Aorta (tissue), 5 donors: ENCODE measurements at regions not wholly inside any gene's neighbourhood (a gene's known extent, or its start where the extent isn't known, plus 50 kb on each side); places are given as distances from the start of the nearest gene placed in this dataset.

Experiments
- ATAC-seq: fragments of 200-7000 bp; cut with Tn5 transposase; one replicate; pipeline ENCODE4 v1.9.1; 2022; ENCODE audit warnings: moderate library complexity; ENCODE audit not compliant: low FRiP score
- DNase-seq, 2 donors: peaks; one replicate each; pipeline ENCODE4 v3.0.0-alpha.2; 2020
- H3K27ac ChIP-seq, 2 donors: one replicate each; pipeline ENCODE4 v1.5.1; 2013; ENCODE audit warnings: low read length in 2 of 2, mild to moderate bottlenecking in 2 of 2, moderate library complexity in 2 of 2, control low read depth in 1 of 2, inconsistent platforms in 1 of 2, low read depth in 1 of 2
- H3K27me3 ChIP-seq, 2 donors: one replicate each; pipeline ENCODE4 v1.6.1; 2013; ENCODE audit warnings: control low read depth in 1 of 2, low read length in 1 of 2, mild to moderate bottlenecking in 1 of 2, moderate library complexity in 1 of 2; ENCODE audit not compliant: insufficient read depth in 2 of 2, control insufficient read depth in 1 of 2
- H3K36me3 ChIP-seq, 2 donors: one replicate each; pipeline ENCODE4 v1.6.1; 2013; ENCODE audit warnings: control low read depth in 1 of 2, low read length in 1 of 2, mild to moderate bottlenecking in 1 of 2; ENCODE audit not compliant: insufficient read depth in 2 of 2, control insufficient read depth in 1 of 2
- H3K4me1 ChIP-seq, 2 donors: one replicate each; pipeline ENCODE4 v1.6.1; 2013; ENCODE audit warnings: low read length in 2 of 2, control low read depth in 1 of 2, mild to moderate bottlenecking in 1 of 2, moderate library complexity in 1 of 2; ENCODE audit not compliant: insufficient read depth in 2 of 2, control insufficient read depth in 1 of 2
- H3K4me3 ChIP-seq, 2 donors: one replicate each; pipeline ENCODE4 v1.5.1; 2013; ENCODE audit warnings: low read length in 2 of 2, control low read depth in 1 of 2, mild to moderate bottlenecking in 1 of 2
- H3K9me3 ChIP-seq: one replicate; pipeline ENCODE4 v1.6.1; 2013; ENCODE audit warnings: mild to moderate bottlenecking, low read length; ENCODE audit not compliant: control insufficient read depth
- WGBS, 2 donors: extraction: QIAGEN DNeasy Blood & Tissue Kit; methylation state at CpG; one replicate each; pipeline ENCODE4 v1.1.7; 2013; 5-methylcytosine and 5-hydroxymethylcytosine counted together
- intact Hi-C, 2 donors: fragments of 100-400 bp; cut with DNase I; formaldehyde crosslinking; loops; one replicate each; pipeline versions ENCODE4 v1.14.2 to v1.15.0; 2022
- donor health status: healthy with polysubstance abuse.
- donor health status: Bipolar disorder and iron deficiency.
- donor health status: DM: no; HTN: no; CAD: no.
- donor health status: DM: no; HTN: no; CAD: no.
- donor health status: DM: yes; HTN: yes; CAD: no.

DNA sequence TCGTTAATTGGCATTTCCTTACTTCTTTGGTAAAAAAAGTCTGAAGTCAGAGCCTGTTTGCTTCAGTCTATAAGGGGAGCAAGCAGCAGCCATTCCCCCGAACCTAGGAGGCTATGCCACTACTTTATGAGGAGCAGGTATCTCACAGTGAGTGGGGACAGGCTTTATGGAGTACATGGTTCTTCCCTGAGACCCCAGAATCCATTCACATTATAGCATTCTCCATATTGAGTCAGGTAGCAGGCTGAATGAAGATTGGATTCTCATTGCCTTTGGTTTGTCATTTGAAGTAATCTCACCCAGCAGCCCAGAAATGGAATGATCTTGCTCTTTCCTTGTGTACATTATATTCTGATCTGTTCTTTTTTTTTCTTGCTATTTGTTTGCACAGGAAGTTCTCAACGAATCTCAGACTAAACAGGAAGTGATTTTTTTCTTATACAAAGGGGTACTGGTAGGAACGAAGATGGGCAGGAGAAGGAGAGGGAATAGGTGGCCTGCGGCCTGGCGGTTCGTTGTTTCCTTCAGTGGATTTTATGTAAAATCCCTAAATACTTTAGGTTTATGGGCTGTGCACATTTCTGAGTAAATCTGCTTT is 74.4 kb downstream of the ARHGAP35 start:
- 77 to 79% methylated on average over 7 of the region's 7 CpGs for WGBS, 2 donors
- ATAC-seq = no peak
- no peak for DNase-seq
- Histone ChIP-seq H3K4me3 (no peak overlapping the region), H3K36me3 (no peaks in the 10 kb centered on the region), H3K27ac (no peak overlapping the region), H3K9me3 (no peaks in the 10 kb centered on the region), H3K27me3 (no peaks in the 10 kb centered on the region), H3K4me1 (peaks cover 5 to 12% of the 10 kb centered on the region in 2 donors)
- intact Hi-C loops = no loop called here

DNA sequence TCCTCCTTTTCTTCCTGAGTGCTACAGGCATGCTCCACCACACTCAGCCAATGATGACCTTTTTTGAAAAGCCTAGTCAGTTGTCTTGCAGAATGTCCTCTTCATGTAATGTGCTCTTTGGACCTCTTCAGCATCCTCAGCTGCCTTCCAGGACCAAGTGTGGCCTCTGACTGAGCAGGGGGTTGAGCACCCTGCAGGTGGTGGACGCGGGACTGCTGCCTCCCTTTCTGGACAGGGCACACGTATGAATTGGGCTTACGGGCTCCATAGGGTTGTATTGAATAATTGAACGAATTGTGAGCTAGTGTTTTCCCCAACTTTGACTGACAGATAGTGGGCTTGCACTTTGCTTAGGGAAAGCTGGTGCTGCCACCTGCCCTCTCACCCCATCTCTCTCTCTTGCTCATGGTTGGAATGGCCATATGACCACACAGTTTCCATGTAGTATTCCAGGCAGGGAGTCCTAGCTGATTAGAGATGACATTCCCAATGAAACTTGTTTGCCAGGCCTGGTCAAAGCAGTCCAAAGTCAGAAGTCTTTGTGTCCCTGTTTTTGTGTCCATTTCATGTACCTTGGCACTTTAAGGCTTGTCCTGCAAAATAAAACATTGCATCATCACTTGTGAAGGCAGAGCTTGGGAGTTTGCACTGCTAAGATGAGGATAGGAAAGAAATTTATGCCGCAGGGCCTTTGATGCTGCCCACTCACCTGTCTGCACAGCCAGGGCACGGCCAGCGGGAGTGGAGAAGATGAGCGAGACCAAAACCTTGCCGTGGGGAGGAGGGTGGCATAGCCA is 76.3 kb upstream of the NPAS1 start:
- peak in 1 of 2 donors; percentile 34 for DNase-seq
- WGBS, 2 donors = 72 to 78% methylated on average over 10 of the region's 10 CpGs
- Histone ChIP-seq H3K9me3 (no peaks in the 10 kb centered on the region), H3K36me3 (no peaks in the 10 kb centered on the region), H3K4me3 (no peak overlapping the region), H3K4me1 (peaks cover 8 to 9% of the 10 kb centered on the region in 2 donors), H3K27ac (peak overlapping the region in 1 of 2 donors; percentile 73), H3K27me3 (no peaks in the 10 kb centered on the region)
- intact Hi-C loops = loop anchor here in 1 of 2 donors (5.0 kb wide), 1 partner anchor 34 kb away; no protein-coding TSS in a partner anchor
- ATAC-seq = peak; percentile 8

DNA sequence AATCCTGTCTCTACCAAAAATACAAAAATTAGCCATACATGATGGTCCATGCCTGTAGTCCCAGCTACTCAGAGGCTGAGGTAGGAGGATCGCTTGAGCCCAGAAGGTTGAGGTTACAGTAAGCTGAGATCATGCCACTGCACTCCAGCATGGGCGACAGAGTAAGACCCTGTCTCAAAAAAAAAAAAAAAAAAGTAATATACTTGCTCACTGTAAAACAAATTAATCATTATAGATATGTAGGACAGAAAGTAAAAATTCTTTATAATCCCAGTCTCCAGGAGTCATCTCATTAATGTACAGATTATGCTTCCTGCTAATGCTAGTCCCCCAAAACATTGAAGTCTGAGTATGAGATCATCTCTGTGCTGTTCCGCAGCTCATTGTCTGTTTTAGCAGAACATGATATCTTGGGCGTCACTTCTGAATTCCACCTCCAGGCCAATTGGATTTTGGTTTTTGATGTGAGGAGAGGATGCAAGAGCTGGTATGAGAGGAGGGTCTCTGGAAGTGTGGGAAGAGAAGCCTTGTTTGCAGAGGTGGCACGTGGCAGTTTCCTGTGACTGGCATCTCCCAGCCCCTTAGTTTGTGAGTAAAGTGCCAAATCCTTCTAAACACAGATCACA is 75.4 kb upstream of the NPAS1 start:
- no peak overlapping the region for H3K4me3 ChIP-seq
- DNase-seq (peak in 1 of 2 donors; percentile 19), ATAC-seq (no peak)
- 40 to 42% methylated on average over 5 of the region's 5 CpGs for WGBS, 2 donors
- H3K4me1 ChIP-seq = peaks cover 8 to 9% of the 10 kb centered on the region in 2 donors
- no peaks in the 10 kb centered on the region for H3K9me3 ChIP-seq
- no peaks in the 10 kb centered on the region for H3K27me3 ChIP-seq
- intact Hi-C loops = loop anchor here in 1 of 2 donors (5.0 kb wide), 1 partner anchor 33 kb away; no protein-coding TSS in a partner anchor
- no peaks in the 10 kb centered on the region for H3K36me3 ChIP-seq
- peak overlapping the region; percentile 62 to 74 for H3K27ac ChIP-seq

DNA sequence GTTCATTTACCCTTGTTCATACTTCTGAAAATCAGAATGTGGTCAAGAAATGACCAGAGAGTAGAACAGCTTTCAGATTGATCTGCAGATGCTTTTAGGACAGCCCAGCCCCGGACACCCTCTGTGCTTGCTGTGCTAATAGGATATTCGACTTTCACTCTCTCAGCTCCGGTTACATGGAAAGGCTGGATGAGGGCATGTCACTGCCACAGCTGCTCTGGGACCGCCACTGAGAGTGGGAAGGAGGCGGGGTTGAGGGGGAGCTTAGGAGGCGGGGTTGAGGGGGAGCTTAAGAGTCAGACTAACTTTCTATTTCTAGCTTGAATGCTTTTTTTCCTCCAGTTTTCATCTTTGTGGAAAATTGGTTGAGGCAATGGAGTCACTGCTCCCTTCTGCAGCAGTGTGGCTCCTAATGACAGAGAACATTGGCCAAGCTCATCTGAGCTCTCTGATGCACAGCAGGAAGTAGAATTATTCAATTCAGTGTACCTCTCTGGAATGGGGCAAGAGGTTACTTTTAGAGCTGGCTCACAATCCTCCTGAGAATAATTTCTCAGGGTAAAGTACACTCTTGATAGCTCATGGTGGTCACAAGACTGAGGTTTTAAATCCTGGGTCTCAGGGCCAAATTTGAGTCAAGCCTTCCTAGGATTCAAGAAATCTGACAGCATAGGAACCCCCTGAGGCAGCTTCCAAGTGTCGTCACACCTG is 74.6 kb upstream of the NPAS1 start:
- Histone ChIP-seq H3K4me1 (peaks cover 8 to 9% of the 10 kb centered on the region in 2 donors), H3K27ac (peak overlapping the region; percentile 81 to 90), H3K36me3 (no peaks in the 10 kb centered on the region), H3K4me3 (no peak overlapping the region), H3K27me3 (no peaks in the 10 kb centered on the region), H3K9me3 (no peaks in the 10 kb centered on the region)
- 4 to 7% methylated on average over 7 of the region's 7 CpGs for WGBS, 2 donors
- peak; percentile 83 to 89 for DNase-seq
- peak; percentile 83 for ATAC-seq
- intact Hi-C loops = loop anchor here in 1 of 2 donors (5.0 kb wide), 1 partner anchor 32 kb away; no protein-coding TSS in a partner anchor

DNA sequence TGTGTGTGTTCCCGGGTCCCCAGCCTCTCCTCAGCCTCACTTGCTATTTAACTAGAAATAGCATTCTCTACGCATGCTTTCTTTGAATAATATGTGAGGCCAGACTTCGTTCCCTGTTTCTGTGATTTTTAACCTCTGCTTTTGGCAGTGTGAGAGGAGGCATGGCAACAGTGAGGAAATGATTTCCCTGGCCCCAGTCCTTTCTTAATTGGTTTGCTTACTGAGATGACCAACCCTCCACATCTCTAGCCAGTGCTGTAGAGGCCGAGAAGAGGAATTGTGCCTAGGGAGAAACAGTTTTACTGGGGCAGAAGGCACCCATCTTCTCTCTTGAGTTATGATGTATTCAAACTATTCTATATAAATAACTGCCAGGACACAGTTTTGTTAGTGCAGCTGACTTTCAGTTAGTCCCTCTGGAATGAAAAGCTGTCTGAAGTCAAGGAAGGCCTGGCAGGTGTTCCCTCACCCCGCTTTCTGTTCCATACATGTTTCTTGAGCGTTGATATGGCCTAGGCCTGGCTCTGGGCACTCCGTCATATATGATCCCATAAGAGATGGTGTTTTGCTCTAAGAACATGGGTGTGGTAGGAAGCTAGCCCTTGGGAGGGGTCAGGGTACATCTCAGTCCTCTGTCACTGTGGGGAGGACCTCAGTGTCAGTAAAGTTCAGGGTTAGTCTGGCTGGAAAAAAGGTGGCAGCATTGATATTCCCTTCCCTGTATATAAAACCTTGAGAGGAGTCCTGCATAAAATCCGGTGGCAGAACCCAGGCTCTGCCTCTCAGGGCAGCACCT is 73.7 kb upstream of the NPAS1 start:
- WGBS, 2 donors = 16 to 19% methylated on average over 8 of the region's 8 CpGs
- no peaks in the 10 kb centered on the region for H3K27me3 ChIP-seq
- DNase-seq (no peak), ATAC-seq (peak; percentile 75)
- peak overlapping the region; percentile 81 to 90 for H3K27ac ChIP-seq
- H3K4me1 ChIP-seq = peaks cover 8 to 9% of the 10 kb centered on the region in 2 donors
- no peaks in the 10 kb centered on the region for H3K36me3 ChIP-seq
- no peak overlapping the region for H3K4me3 ChIP-seq
- no peaks in the 10 kb centered on the region for H3K9me3 ChIP-seq
- intact Hi-C loops = no loop called here

DNA sequence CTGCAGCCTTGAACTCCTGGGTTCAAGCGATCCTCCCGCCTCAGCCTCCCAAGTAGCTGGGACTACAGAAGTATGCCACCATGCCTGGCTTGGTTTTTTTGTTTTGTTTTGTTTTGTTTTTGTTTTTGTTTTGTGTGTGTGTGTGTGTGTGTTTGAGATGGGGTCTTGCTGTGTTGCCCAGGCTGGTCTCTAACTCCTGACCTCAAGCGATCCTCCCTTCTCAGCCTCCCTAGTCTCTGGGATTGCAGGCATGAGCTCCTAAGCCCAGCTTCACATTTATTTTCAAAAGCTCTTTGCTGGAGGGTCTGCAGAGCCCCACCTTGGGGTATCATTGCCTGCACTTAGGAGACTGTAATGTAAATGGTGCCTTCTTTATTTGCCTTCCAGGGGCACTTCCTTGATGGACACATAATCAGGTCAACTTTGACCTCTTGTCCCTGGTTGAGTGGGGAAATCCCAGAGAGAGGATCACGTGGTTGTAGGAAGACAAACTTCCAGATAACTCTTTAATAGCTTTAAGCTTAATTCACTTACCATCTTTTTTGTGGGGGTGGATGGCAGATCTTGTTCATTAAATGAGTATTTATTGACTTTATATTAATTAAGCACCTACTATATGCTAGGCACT is 72.9 kb upstream of the NPAS1 start:
- Histone ChIP-seq H3K27me3 (no peaks in the 10 kb centered on the region), H3K27ac (peak overlapping the region; percentile 68 to 81), H3K4me3 (no peak overlapping the region), H3K9me3 (no peaks in the 10 kb centered on the region), H3K4me1 (peaks cover 8 to 11% of the 10 kb centered on the region in 2 donors), H3K36me3 (no peaks in the 10 kb centered on the region)
- DNase-seq (no peak), ATAC-seq (no peak)
- intact Hi-C loops = no loop called here
- 88 to 92% methylated on average over 4 of the region's 4 CpGs for WGBS, 2 donors

DNA sequence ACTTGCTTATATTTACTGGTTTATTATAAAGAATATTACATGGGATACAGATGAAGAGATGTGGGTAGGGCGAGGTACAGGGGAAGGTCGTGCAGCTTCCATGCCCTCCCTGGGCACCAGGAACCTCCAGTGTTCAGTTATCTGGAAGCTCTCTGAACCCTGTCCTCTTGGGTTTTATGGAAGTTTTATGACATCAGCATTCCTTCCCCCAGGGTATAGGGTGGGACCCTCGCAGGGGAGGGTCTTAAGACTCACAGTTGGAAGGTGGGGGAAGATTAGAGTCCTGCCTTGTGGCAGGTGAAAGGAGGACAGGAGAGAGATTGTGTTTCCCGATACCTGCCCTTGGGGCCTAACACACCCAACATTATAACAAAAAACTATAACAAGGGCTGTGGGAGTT is 71.8 kb upstream of the NPAS1 start:
- ATAC-seq (no peak), DNase-seq (peak in 1 of 2 donors; percentile 12)
- WGBS, 2 donors = 94 to 95% methylated on average over 4 of the region's 4 CpGs
- H3K9me3 ChIP-seq = no peaks in the 10 kb centered on the region
- intact Hi-C loops = no loop called here
- H3K27ac ChIP-seq = peak overlapping the region in 1 of 2 donors; percentile 42
- H3K4me3 ChIP-seq = no peak overlapping the region
- peaks cover 8 to 12% of the 10 kb centered on the region in 2 donors for H3K4me1 ChIP-seq
- no peaks in the 10 kb centered on the region for H3K36me3 ChIP-seq
- no peaks in the 10 kb centered on the region for H3K27me3 ChIP-seq
